PC-3 (cell line): ENCODE measurements at regions not wholly inside any gene's neighbourhood (a gene's known extent, or its start where the extent isn't known, plus 50 kb on each side); places are given as distances from the start of the nearest gene placed in this dataset.
A peak's percentile ranks its signal among the peaks of the same experiment; 100 is the strongest.

Experiments used
- ATAC-seq: fragments of 200-7000 bp; cut with Tn5 transposase; 2 replicates; pipeline ENCODE4 v1.9.1; 2020; ENCODE audit warnings: mild to moderate bottlenecking, moderate library complexity
- BruUV-seq: library from RNA; stranded (reverse); fragments of 400-500 nt; replicated peaks from 2 replicates; lab custom pipeline; 2021; lab: Mats Ljungman, UMichigan
- CTCF ChIA-PET: fragments of 300-600 bp; sonication (Branson Sonifier 250); formaldehyde crosslinking; loops from one replicate; lab custom pipeline; 2022; ENCODE audit warnings: antibody characterized with exemption; lab: Charles Lee
- POLR2A ChIA-PET: fragments of 300-600 bp; sonication (Branson Sonifier 250); formaldehyde crosslinking; loops from one replicate; lab custom pipeline; 2022; ENCODE audit warnings: antibody characterized with exemption; ENCODE audit not compliant: unreplicated experiment; lab: Charles Lee
- DNase-seq: peaks from one replicate; pipeline ENCODE4 v3.0.0-alpha.2; 2015
- H2AFZ ChIP-seq: fragments of 300-600 bp; sonication (generic); 2 replicates; pipeline ENCODE4 v1.6.0; 2016; ENCODE audit warnings: antibody characterized with exemption, low read length
- H3F3A ChIP-seq: fragments of 300-600 bp; sonication (generic); one replicate; pipeline ENCODE4 v1.6.0; 2017; ENCODE audit warnings: antibody characterized with exemption, low read length, control low read depth, mild to moderate bottlenecking; ENCODE audit not compliant: unreplicated experiment
- H3K27ac ChIP-seq: fragments of 300-600 bp; sonication (generic); 2 replicates; pipeline ENCODE4 v1.5.1; 2016; ENCODE audit warnings: mild to moderate bottlenecking, low read length
- H3K27me3 ChIP-seq: fragments of 300-600 bp; sonication (generic); 2 replicates; pipeline ENCODE4 v1.6.1; 2016; ENCODE audit warnings: low read length, mixed read lengths
- H3K36me3 ChIP-seq: fragments of 300-600 bp; sonication (generic); 2 replicates; pipeline ENCODE4 v1.6.1; 2016; ENCODE audit warnings: low read depth, mixed run types, low read length, mixed read lengths
- H3K4me1 ChIP-seq: fragments of 300-600 bp; sonication (generic); 2 replicates; pipeline ENCODE4 v1.5.1; 2016; ENCODE audit warnings: low read length; ENCODE audit not compliant: insufficient read depth
- H3K4me2 ChIP-seq: fragments of 300-600 bp; sonication (generic); 2 replicates; pipeline ENCODE4 v1.6.0; 2016; ENCODE audit warnings: low read length
- H3K4me3 ChIP-seq: fragments of 300-600 bp; sonication (generic); 2 replicates; pipeline ENCODE4 v1.5.1; 2016; ENCODE audit warnings: mild to moderate bottlenecking, low read length, mixed read lengths
- H3K79me2 ChIP-seq: fragments of 300-600 bp; sonication (generic); 2 replicates; pipeline ENCODE4 v1.6.1; 2017; ENCODE audit warnings: low read length, mixed read lengths
- H3K9ac ChIP-seq: fragments of 300-600 bp; sonication (generic); 2 replicates; pipeline ENCODE4 v1.6.0; 2016; ENCODE audit warnings: mild to moderate bottlenecking, low read length
- H3K9me2 ChIP-seq: fragments of 300-600 bp; sonication (generic); replicated peaks from 2 replicates; pipeline ENCODE4 v1.6.1; 2016; ENCODE audit warnings: mixed run types, low read length, mixed read lengths
- H3K9me3 ChIP-seq: fragments of 300-600 bp; sonication (generic); 2 replicates; pipeline ENCODE4 v1.6.1; 2016; ENCODE audit warnings: low read length, mixed read lengths
- H4K20me1 ChIP-seq: fragments of 300-600 bp; sonication (generic); 2 replicates; pipeline ENCODE4 v1.6.1; 2016; ENCODE audit warnings: low read length, mixed read lengths
- CTCF ChIP-seq: fragments of 300-600 bp; sonication (generic); conservative IDR thresholded peaks from 2 replicates; pipeline ENCODE4 v1.5.1; 2017; ENCODE audit warnings: antibody characterized with exemption, low read depth, mild to moderate bottlenecking, low read length
- EZH2 ChIP-seq: fragments of 300-600 bp; sonication (generic); IDR thresholded peaks from one replicate; pipeline ENCODE4 v1.6.1; 2017; ENCODE audit warnings: antibody characterized with exemption, mild to moderate bottlenecking, low read length; ENCODE audit not compliant: unreplicated experiment
- EZH2phosphoT487 ChIP-seq: fragments of 300-600 bp; sonication (generic); IDR thresholded peaks from 2 replicates; pipeline ENCODE4 v1.6.1; 2018; ENCODE audit warnings: mild to moderate bottlenecking, antibody characterized with exemption, low read length, borderline replicate concordance
- intact Hi-C: fragments of 100-400 bp; cut with micrococcal nuclease; formaldehyde crosslinking; loops from 2 replicates; pipeline ENCODE4 v1.9.0; 2023

GRCh38 chr17:69856946-69857345 lies 218.1 kb upstream of the KCNJ16 start:
- no peaks in the 10 kb centered on the region for H3K9me3 ChIP-seq
- CTCF ChIA-PET = interaction anchor here (0.6 kb wide), 2 partner anchors 90 to 172 kb away, joined by 3 to 7 read pairs; no protein-coding TSS in a partner anchor
- no peak overlapping the region for H2AFZ ChIP-seq
- H3K9ac ChIP-seq = no peak overlapping the region
- no peak overlapping the region for H3K4me3 ChIP-seq
- peak overlapping the region; percentile 8; the same call in 1 of the 2 replicates for H3K27ac ChIP-seq
- H3K79me2 ChIP-seq = no peaks in the 10 kb centered on the region
- H3F3A ChIP-seq = no peaks in the 10 kb centered on the region
- H3K9me2 ChIP-seq = no peaks in the 10 kb centered on the region
- no peaks in the 10 kb centered on the region for H3K36me3 ChIP-seq
- H3K27me3 ChIP-seq = no peaks in the 10 kb centered on the region
- intact Hi-C loops = loop anchor here (1.0 to 5.0 kb wide), 12 partner anchors 17 to 548 kb away; no protein-coding TSS in a partner anchor
- TF ChIP-seq CTCF = no peak
- TF ChIP-seq EZH2phosphoT487 = no peak
- no peak for TF ChIP-seq EZH2
- DNase-seq (no peak), ATAC-seq (peak; percentile 36)
- H3K4me2 ChIP-seq = peak overlapping the region; percentile 10
- H3K4me1 ChIP-seq = peaks cover 17% of the 10 kb centered on the region
- no peaks in the 10 kb centered on the region for H4K20me1 ChIP-seq
- POLR2A ChIA-PET = interaction anchor here (0.6 to 0.7 kb wide), 2 partner anchors 16 to 94 kb away, joined by 3 to 4 read pairs; no protein-coding TSS in a partner anchor
- BruUV-seq = no TSS peak

GRCh38 chr17:69857412-69857835 lies 217.6 kb upstream of the KCNJ16 start:
- CTCF ChIA-PET = interaction anchor here (0.6 kb wide), 2 partner anchors 91 to 523 kb away, joined by 3 to 9 read pairs; no protein-coding TSS in a partner anchor
- Histone ChIP-seq H3K27me3 (no peaks in the 10 kb centered on the region), H3K4me2 (peak overlapping the region; percentile 10), H3K4me3 (no peak overlapping the region), H3K9me2 (no peaks in the 10 kb centered on the region), H3K36me3 (no peaks in the 10 kb centered on the region), H3K79me2 (no peaks in the 10 kb centered on the region), H3K4me1 (peaks cover 17% of the 10 kb centered on the region), H4K20me1 (no peaks in the 10 kb centered on the region), H2AFZ (no peak overlapping the region), H3F3A (no peaks in the 10 kb centered on the region), H3K27ac (peak overlapping the region; percentile 11), H3K9me3 (no peaks in the 10 kb centered on the region), H3K9ac (no peak overlapping the region)
- TF ChIP-seq EZH2 (no peak), EZH2phosphoT487 (no peak), CTCF (no peak)
- peak; percentile 98 for ATAC-seq
- POLR2A ChIA-PET = interaction anchor here (0.6 to 0.7 kb wide), 3 partner anchors 11 to 94 kb away, joined by 3 to 4 read pairs (median 3); no protein-coding TSS in a partner anchor
- peak; percentile 97 for DNase-seq
- intact Hi-C loops = loop anchor here (1.0 to 5.0 kb wide), 12 partner anchors 17 to 548 kb away; no protein-coding TSS in a partner anchor
- BruUV-seq = no TSS peak

- Histone ChIP-seq H4K20me1 (no peaks in the 10 kb centered on the region), H3K9me3 (no peaks in the 10 kb centered on the region), H3K36me3 (no peaks in the 10 kb centered on the region), H3K4me2 (no peak overlapping the region), H3K4me3 (no peak overlapping the region), H3K4me1 (peaks cover 17% of the 10 kb centered on the region), H2AFZ (no peak overlapping the region), H3K27me3 (no peaks in the 10 kb centered on the region), H3K79me2 (no peaks in the 10 kb centered on the region), H3K27ac (no peak overlapping the region), H3F3A (no peaks in the 10 kb centered on the region), H3K9ac (no peak overlapping the region), H3K9me2 (no peaks in the 10 kb centered on the region)
- CTCF ChIA-PET = interaction anchor here (0.7 kb wide), 1 partner anchor 303 kb away, joined by 4 read pairs; no protein-coding TSS in a partner anchor
- POLR2A ChIA-PET = no interaction called here
- no TSS peak for BruUV-seq
- TF ChIP-seq EZH2 (no peak), EZH2phosphoT487 (no peak)
- DNase-seq (no peak), ATAC-seq (no peak)
- intact Hi-C loops = loop anchor here (5.0 kb wide), 1 partner anchor 181 kb away; no protein-coding TSS in a partner anchor
Measured at GRCh38 chr17:69858460-69858859, 216.6 kb upstream of the KCNJ16 start.
